Upper lobe of left lung (tissue), 6 donors: ENCODE measurements at regions not wholly inside any gene's neighbourhood (a gene's known extent, or its start where the extent isn't known, plus 50 kb on each side); places are given as distances from the start of the nearest gene placed in this dataset.
"Not testable (repeated sequence)": the region's sequence is repeated elsewhere in the genome, so short reads cannot be mapped to it uniquely, and the experiment has no call there.

ENCODE experiments used
- ATAC-seq, 2 donors: fragments of 200-7000 bp; cut with Tn5 transposase; one replicate each; pipeline ENCODE4 v1.9.1; 2022; ENCODE audit warnings: mild to moderate bottlenecking in 2 of 2, moderate library complexity in 2 of 2; ENCODE audit not compliant: low FRiP score in 2 of 2
- DNase-seq, 2 donors: peaks; one replicate each; pipeline ENCODE4 v3.0.0-alpha.2; 2019 to 2020
- H3K27ac ChIP-seq, 4 donors: fragments of 200-600 bp; sonication (generic); one replicate each; pipeline ENCODE4 v1.5.1; 2016 to 2019
- H3K27me3 ChIP-seq, 4 donors: fragments of 200-600 bp; sonication (generic); one replicate each; pipeline ENCODE4 v1.5.1; 2017 to 2019
- H3K36me3 ChIP-seq, 4 donors: fragments of 200-600 bp; sonication (generic); one replicate each; pipeline ENCODE4 v1.5.1; 2016 to 2019
- H3K4me1 ChIP-seq, 4 donors: fragments of 200-600 bp; sonication (generic); one replicate each; pipeline ENCODE4 v1.5.1; 2018 to 2019
- H3K4me3 ChIP-seq, 4 donors: fragments of 200-600 bp; sonication (generic); one replicate each; pipeline ENCODE4 v1.5.1; 2017 to 2019; ENCODE audit warnings: mild to moderate bottlenecking in 2 of 4, moderate library complexity in 1 of 4
- H3K9me3 ChIP-seq, 4 donors: fragments of 200-600 bp; sonication (generic); one replicate each; pipeline ENCODE4 v1.5.1; 2018 to 2019
- CTCF ChIP-seq, 6 experiments: fragments of 450-650 bp in 4 of 6; fragments of 200-600 bp in 2 of 6; sonication (generic) in 2 of 6; IDR thresholded peaks; one replicate each; pipeline ENCODE4 v1.5.1; 2016 to 2019; ENCODE audit warnings: antibody characterized with exemption in 6 of 6
- EP300 ChIP-seq, 4 donors: sonication (generic); formaldehyde crosslinking; IDR thresholded peaks; one replicate each; pipeline ENCODE4 v1.5.1; 2017; ENCODE audit warnings: antibody characterized with exemption in 4 of 4, control low read depth in 2 of 4
- POLR2A ChIP-seq, 4 donors: fragments of 450-650 bp; IDR thresholded peaks; one replicate each; pipeline ENCODE4 v1.5.1; 2016 to 2017; ENCODE audit warnings: antibody characterized with exemption in 4 of 4, mild to moderate bottlenecking in 2 of 4
- POLR2AphosphoS5 ChIP-seq, 2 donors: sonication (generic); formaldehyde crosslinking; IDR thresholded peaks; one replicate each; pipeline ENCODE4 v1.5.1; 2017; ENCODE audit warnings: antibody characterized with exemption in 2 of 2
- WGBS, 2 donors: methylation state at CpG; one replicate each; pipeline ENCODE4 v1.1.5; 2017 to 2018; 5-methylcytosine and 5-hydroxymethylcytosine counted together
- donor health status: DM: no; HTN: no; CAD: no; lungs with moderate emphysema.
- donor health status: DM: no; HTN: yes; CAD: no; lungs with severe emphysema.

GRCh38 chr6:103507052-103507451 lies 1352.7 kb downstream of the HACE1 start:
- ATAC-seq (no peak), DNase-seq (no peak)
- TF ChIP-seq CTCF (IDR thresholded peaks at IDR 0.05), result no peak
- no peak for TF ChIP-seq EP300 (IDR thresholded peaks at IDR 0.05)
- no peaks in the 10 kb centered on the region for H3K9me3 ChIP-seq
- no peaks in the 10 kb centered on the region for H3K27me3 ChIP-seq
- no peak overlapping the region for H3K4me3 ChIP-seq
- H3K36me3 ChIP-seq, result no peaks in the 10 kb centered on the region
- H3K27ac ChIP-seq, result no peak overlapping the region
- H3K4me1 ChIP-seq, result no peaks in the 10 kb centered on the region

GRCh38 chr6:103505155-103505518 lies 1354.6 kb downstream of the HACE1 start:
- Histone ChIP-seq H3K4me3 (no peak overlapping the region), H3K27ac (no peak overlapping the region), H3K9me3 (no peaks in the 10 kb centered on the region), H3K4me1 (no peaks in the 10 kb centered on the region), H3K27me3 (no peaks in the 10 kb centered on the region), H3K36me3 (no peaks in the 10 kb centered on the region)
- DNase-seq (no peak), ATAC-seq (no peak)
- 56 to 71% methylated on average over 2 of the region's 2 CpGs for WGBS, 2 donors
- TF ChIP-seq EP300 (IDR thresholded peaks at IDR 0.05), result no peak
- TF ChIP-seq CTCF (IDR thresholded peaks at IDR 0.05), result no peak
- TF ChIP-seq POLR2AphosphoS5 (IDR thresholded peaks at IDR 0.05), result no peak
- no peak for TF ChIP-seq POLR2A (IDR thresholded peaks at IDR 0.05)

GRCh38 chr6:103504501-103505154 lies 1355.1 kb downstream of the HACE1 start:
- TF ChIP-seq POLR2A (IDR thresholded peaks at IDR 0.05) (no peak), EP300 (IDR thresholded peaks at IDR 0.05) (no peak), CTCF (IDR thresholded peaks at IDR 0.05) (no peak), POLR2AphosphoS5 (IDR thresholded peaks at IDR 0.05) (no peak)
- Histone ChIP-seq H3K4me1 (no peaks in the 10 kb centered on the region), H3K4me3 (no peak overlapping the region), H3K27me3 (no peaks in the 10 kb centered on the region), H3K9me3 (no peaks in the 10 kb centered on the region), H3K36me3 (no peaks in the 10 kb centered on the region), H3K27ac (no peak overlapping the region)
- DNase-seq (no peak), ATAC-seq (no peak)
- WGBS, 2 donors, result 55 to 65% methylated on average over 1 of the region's 1 CpG

GRCh38 chr6:103496588-103496987 lies 1363.1 kb downstream of the HACE1 start:
- H3K4me3 ChIP-seq, H3K9me3 ChIP-seq, H3K27ac ChIP-seq, ATAC-seq, H3K36me3 ChIP-seq, H3K27me3 ChIP-seq, H3K4me1 ChIP-seq: not testable (repeated sequence)
- whole genome bisulfite sequencing, 2 donors, result 95 to 97% methylated on average over 10 to 11 of the region's 11 CpGs
- DNase-seq, result peak in 1 of 2 donors; percentile 1

GRCh38 chr6:103456652-103457051 lies 1403.1 kb downstream of the HACE1 start:
- no peaks in the 10 kb centered on the region for H3K4me1 ChIP-seq
- TF ChIP-seq CTCF (IDR thresholded peaks at IDR 0.05), result no peak
- 85% methylated on average over 3 of the region's 3 CpGs for WGBS, 2 donors
- no peak overlapping the region for H3K27ac ChIP-seq
- no peaks in the 10 kb centered on the region for H3K36me3 ChIP-seq
- H3K27me3 ChIP-seq, result no peaks in the 10 kb centered on the region
- H3K4me3 ChIP-seq, result no peak overlapping the region
- H3K9me3 ChIP-seq, result peaks cover 0 to 5% (median 0%) of the 10 kb centered on the region in 4 donors
- ATAC-seq, result no peak
- no peak for DNase-seq
